DMS153 (cell line): ENCODE measurements at regions not wholly inside any gene's neighbourhood (a gene's known extent, or its start where the extent isn't known, plus 50 kb on each side); places are given as distances from the start of the nearest gene placed in this dataset.
"Not testable (repeated sequence)": the region's sequence is repeated elsewhere in the genome, so short reads cannot be mapped to it uniquely, and the experiment has no call there.

Source experiments
- DNase-seq: peaks from one replicate; lab custom pipeline; 2025; lab: John Stamatoyannopoulos, UW

DNA sequence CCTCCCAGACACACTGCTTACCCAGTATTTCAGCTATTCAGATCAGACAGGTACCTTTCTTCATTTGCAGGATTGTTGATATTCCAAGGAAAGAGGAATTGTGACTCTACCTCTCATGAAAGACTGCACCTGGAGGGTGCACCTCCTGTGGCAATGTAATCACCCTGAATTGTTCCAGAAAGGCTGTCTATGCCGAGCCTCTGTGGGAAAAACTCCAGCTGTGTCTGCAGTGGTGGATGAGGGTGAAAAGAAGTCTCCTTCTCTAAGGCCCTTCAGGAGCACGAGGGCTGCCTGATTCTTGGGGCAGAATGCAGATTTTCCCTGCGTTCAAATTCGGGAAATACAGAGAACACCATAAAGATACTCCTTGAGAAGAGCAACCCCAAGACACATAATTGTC, 108.2 kb upstream of the ADAMTS3 start:
- DNase-seq: no peak

DNA sequence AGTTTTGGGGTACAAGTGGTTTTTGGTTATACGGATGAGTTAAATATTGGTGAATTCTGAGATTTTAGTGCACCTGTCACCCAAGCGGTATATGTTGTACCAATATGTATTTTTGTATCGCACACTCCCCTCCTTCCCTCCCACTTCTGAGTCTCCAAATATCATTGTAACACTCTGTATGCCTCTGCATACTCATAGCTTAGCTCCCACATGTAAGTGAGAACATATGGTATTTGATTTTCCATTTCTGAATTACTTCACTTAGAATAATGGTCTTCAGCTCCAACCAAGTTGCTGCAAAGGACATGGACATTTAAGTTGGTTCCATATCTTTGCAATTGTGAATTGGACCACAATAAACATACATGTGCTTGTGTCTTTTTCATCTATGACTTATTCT, 103.0 kb upstream of the ADAMTS3 start:
- no peak for DNase-seq

DNA sequence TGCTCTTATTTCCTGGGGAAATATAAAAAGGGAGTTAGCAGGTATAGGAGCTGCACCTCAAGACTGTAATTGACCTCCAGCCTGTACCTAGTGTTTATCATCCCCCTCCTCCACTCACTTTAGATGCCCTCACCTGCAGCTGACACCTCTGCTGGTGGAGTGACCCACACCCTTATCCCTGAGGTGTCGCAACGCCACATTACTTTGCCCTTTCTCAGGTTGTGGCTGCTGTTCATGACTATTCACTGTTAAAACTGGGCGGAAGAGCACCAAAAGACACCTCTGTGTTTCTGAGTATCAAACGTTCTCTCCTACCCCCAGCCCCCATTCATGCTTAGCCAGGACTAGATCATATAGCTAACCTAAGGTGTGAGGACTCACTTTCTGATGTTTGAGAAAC, 101.5 kb upstream of the ADAMTS3 start:
- no peak for DNase-seq

GRCh38 chr4:72666910-72667309, 97.9 kb upstream of the ADAMTS3 start:
- no peak for DNase-seq

- DNase-seq: no peak
Observed at GRCh38 chr4:72665171-72665968, 96.3 kb upstream of the ADAMTS3 start.

DNA sequence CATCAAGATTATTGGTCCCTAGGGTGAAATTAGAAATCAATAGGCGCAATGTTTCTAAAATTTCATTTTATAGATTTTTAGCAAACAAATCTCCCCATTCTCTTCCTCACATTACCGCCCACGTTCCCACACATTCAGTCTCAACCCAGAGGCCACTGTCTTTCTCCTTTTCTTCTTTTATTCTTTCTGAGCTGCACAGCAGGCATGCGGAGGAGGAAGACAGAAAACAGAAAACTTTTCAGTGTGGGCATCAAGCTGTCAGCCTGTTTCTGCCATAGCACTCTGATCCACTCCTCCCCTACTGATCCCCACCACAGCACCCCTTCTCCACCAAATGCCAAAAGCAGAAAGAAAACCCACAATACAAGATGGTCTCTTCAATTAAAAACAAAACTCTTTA, 94.8 kb upstream of the ADAMTS3 start:
- no peak for DNase-seq

GRCh38 chr4:72661830-72662229, 92.8 kb upstream of the ADAMTS3 start:
- no peak for DNase-seq

GRCh38 chr4:72641611-72642010, 72.6 kb upstream of the ADAMTS3 start:
- no peak for DNase-seq

DNA sequence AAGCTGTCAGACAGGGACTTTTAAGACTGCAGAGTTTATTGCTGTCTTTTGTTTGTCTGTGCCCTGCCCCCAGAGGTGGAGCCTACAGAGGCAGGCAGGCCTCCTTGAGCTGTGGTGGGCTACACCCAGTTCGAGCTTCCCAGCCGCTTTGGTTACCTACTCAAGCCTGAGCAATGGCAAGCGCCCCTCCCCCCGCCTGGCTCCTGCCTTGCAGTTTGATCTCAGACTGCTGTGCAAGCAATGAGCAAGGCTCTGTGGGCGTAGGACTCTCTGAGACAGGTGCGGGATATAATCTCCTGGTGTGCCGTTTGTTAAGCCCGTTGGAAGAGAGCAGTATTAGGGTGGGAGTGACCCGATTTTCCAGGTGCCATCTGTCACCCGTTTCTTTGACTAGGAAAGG, 67.8 kb upstream of the ADAMTS3 start:
- not testable (repeated sequence) for DNase-seq

GRCh38 chr4:72635931-72636330, 66.9 kb upstream of the ADAMTS3 start:
- not testable (repeated sequence) for DNase-seq

GRCh38 chr4:72632253-72632652, 63.2 kb upstream of the ADAMTS3 start:
- not testable (repeated sequence) for DNase-seq

- DNase-seq: no peak
Observed at GRCh38 chr4:72631296-72631695, 62.3 kb upstream of the ADAMTS3 start.

DNA sequence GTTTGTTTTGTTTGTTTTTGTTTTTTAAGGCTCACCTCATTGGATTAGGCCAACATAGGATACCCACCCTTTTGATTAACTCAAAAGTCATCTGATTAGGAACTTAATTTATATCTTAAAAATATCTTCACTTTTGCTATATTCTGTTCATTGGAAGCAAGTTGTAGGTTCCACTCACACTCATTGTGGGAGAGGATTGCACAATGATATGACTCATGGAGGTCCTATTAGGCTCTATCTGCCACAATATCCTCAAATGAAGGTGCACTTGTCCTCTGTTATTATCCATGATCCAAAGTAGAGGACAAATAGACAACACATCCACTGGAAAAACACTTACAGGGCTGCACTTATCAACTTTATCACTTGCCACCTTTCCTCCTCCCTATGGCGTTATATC, 60.5 kb upstream of the ADAMTS3 start:
- DNase-seq: no peak

GRCh38 chr4:72627723-72628122, 58.7 kb upstream of the ADAMTS3 start:
- no peak for DNase-seq
